Nephron (organoid): ENCODE measurements at regions not wholly inside any gene's neighbourhood (a gene's known extent, or its start where the extent isn't known, plus 50 kb on each side); places are given as distances from the start of the nearest gene placed in this dataset.

Source experiments
- H3K27ac Mint-ChIP-seq, 3 experiments: 2 replicates each; pipeline ENCODE4 v1.8.0; 2020; ENCODE audit warnings: mixed read lengths in 3 of 3, mild to moderate bottlenecking in 2 of 3, moderate library complexity in 1 of 3
- H3K27me3 Mint-ChIP-seq: 2 replicates; pipeline ENCODE4 v1.8.0; 2021; ENCODE audit warnings: low read depth, mild to moderate bottlenecking, moderate library complexity, mixed read lengths
- H3K36me3 Mint-ChIP-seq: 2 replicates; pipeline ENCODE4 v1.8.0; 2020; ENCODE audit warnings: low read depth, mixed read lengths
- H3K4me1 Mint-ChIP-seq: 2 replicates; pipeline ENCODE4 v1.8.0; 2020; ENCODE audit warnings: mixed read lengths
- H3K4me3 Mint-ChIP-seq, 3 experiments: 2 replicates each; pipeline ENCODE4 v1.8.0; 2020; ENCODE audit warnings: mild to moderate bottlenecking in 3 of 3, mixed read lengths in 3 of 3, moderate library complexity in 2 of 3
- H3K9me3 Mint-ChIP-seq: 2 replicates; pipeline ENCODE4 v1.8.0; 2020; ENCODE audit warnings: mixed read lengths
- TF ChIP-seq, protein P1 (sequence below), 3 experiments: fragments of 200-600 bp; sonication (generic); IDR thresholded peaks; one replicate each; pipeline ENCODE4 v1.5.0; 2021; ENCODE audit warnings: antibody characterized with exemption in 3 of 3; ENCODE audit not compliant: unreplicated experiment in 3 of 3

DNA sequence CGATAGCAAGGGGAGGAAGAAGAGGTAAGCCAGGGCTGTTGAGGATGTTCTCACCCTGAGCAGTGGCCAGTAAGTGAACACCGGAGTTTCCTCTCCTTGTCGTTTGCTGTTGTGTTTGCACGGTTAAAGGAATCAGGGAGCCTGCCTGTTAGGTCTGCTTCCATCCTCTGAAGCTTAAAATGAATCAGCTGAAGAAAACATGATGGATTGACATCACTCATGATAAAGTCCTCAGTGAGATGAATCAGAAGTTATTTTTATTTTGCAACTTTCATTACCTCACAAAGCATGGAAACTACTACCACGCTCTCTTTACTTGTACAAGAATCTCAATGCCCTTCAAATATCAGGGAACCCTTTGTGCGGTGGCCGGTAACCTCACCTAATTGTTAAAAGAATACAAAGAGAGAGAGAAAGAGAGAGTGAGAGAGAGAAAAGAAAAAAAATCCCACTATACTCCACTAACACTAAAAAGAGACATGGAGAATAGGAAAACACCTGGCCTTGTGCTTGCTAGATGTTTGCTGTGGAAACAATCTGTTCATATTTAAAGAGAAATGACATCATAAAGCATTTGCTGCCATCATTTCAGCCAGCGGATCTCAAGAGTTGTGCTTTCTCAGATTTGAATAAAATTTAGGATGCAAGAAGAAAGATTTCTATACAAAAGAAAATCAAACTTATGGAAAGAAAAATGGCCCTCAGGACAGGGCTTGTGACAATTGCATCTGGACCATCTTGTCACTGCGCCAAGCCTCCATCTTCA lies 441.6 kb upstream of the SALL1 start:
- no peaks in the 10 kb centered on the region for H3K36me3 Mint-ChIP-seq
- peak overlapping the region; percentile 17 to 65 (median 25) for H3K27ac Mint-ChIP-seq
- H3K4me3 Mint-ChIP-seq, result peak overlapping the region; percentile 43 to 68 (median 50)
- H3K27me3 Mint-ChIP-seq, result peaks cover 45% of the 10 kb centered on the region
- no peaks in the 10 kb centered on the region for H3K9me3 Mint-ChIP-seq
- peaks cover 12% of the 10 kb centered on the region for H3K4me1 Mint-ChIP-seq
- TF ChIP-seq, protein P1, sequence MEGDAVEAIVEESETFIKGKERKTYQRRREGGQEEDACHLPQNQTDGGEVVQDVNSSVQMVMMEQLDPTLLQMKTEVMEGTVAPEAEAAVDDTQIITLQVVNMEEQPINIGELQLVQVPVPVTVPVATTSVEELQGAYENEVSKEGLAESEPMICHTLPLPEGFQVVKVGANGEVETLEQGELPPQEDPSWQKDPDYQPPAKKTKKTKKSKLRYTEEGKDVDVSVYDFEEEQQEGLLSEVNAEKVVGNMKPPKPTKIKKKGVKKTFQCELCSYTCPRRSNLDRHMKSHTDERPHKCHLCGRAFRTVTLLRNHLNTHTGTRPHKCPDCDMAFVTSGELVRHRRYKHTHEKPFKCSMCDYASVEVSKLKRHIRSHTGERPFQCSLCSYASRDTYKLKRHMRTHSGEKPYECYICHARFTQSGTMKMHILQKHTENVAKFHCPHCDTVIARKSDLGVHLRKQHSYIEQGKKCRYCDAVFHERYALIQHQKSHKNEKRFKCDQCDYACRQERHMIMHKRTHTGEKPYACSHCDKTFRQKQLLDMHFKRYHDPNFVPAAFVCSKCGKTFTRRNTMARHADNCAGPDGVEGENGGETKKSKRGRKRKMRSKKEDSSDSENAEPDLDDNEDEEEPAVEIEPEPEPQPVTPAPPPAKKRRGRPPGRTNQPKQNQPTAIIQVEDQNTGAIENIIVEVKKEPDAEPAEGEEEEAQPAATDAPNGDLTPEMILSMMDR (IDR thresholded peaks at IDR 0.05; ENCODE audit: unreplicated experiment in 3 of 3), result no peak

DNA sequence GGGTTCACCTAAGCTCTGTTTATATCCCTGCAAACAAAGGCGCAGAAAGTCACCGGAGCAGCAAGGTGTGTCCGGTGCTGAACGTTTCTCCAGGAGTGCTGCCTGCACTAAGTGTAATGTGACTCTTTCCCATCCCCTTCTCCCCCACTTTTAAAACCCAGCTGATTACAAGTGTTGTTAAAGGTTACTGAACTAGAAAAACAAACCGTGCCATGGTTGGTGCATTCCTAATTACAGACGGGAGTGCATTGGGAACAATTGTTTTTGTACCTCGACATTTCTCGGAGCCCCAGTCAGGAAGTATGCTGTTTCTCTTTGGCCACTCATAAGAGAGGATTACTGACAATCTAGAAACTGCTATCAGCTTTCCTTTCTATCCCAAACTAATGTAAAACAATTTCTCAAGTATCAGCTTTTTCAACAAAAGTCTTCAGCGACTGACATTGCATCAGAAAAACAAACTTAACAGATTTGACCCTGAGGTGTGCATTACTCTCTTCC lies 441.0 kb upstream of the SALL1 start:
- TF ChIP-seq, protein P1 (IDR thresholded peaks at IDR 0.05; ENCODE audit: unreplicated experiment in 3 of 3), result no peak
- peak overlapping the region; percentile 17 to 65 (median 25) for H3K27ac Mint-ChIP-seq
- H3K4me3 Mint-ChIP-seq, result peak overlapping the region; percentile 61 to 68 (median 65)
- peaks cover 12% of the 10 kb centered on the region for H3K4me1 Mint-ChIP-seq
- H3K36me3 Mint-ChIP-seq, result no peaks in the 10 kb centered on the region
- H3K9me3 Mint-ChIP-seq, result no peaks in the 10 kb centered on the region
- H3K27me3 Mint-ChIP-seq, result peaks cover 45% of the 10 kb centered on the region

DNA sequence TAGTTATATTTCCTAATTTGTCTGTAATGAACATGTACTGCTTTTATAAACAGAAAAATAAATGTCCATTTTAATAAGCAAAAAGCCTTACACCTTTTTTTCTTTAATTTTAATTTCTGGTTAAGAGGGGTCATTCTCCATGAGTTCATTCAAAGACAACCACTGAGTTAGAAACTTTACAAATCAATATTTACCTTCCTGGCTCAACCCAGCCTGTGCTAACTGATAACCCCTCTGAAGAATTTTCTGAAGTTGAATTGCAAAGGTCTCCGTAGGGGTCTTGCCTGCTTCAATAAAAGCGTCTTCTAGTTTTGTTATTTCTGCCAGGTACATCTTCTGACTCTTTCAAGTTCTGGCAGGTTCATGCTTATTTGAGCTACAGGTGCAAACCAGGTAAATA lies 440.4 kb upstream of the SALL1 start:
- no peaks in the 10 kb centered on the region for H3K36me3 Mint-ChIP-seq
- TF ChIP-seq, protein P1 (IDR thresholded peaks at IDR 0.05; ENCODE audit: unreplicated experiment in 3 of 3), result no peak
- peak overlapping the region in 2 of 3 experiments; percentile 25 to 65 for H3K27ac Mint-ChIP-seq
- peaks cover 12% of the 10 kb centered on the region for H3K4me1 Mint-ChIP-seq
- peak overlapping the region in 2 of 3 experiments; percentile 61 to 68 for H3K4me3 Mint-ChIP-seq
- no peaks in the 10 kb centered on the region for H3K9me3 Mint-ChIP-seq
- H3K27me3 Mint-ChIP-seq, result peaks cover 48% of the 10 kb centered on the region

DNA sequence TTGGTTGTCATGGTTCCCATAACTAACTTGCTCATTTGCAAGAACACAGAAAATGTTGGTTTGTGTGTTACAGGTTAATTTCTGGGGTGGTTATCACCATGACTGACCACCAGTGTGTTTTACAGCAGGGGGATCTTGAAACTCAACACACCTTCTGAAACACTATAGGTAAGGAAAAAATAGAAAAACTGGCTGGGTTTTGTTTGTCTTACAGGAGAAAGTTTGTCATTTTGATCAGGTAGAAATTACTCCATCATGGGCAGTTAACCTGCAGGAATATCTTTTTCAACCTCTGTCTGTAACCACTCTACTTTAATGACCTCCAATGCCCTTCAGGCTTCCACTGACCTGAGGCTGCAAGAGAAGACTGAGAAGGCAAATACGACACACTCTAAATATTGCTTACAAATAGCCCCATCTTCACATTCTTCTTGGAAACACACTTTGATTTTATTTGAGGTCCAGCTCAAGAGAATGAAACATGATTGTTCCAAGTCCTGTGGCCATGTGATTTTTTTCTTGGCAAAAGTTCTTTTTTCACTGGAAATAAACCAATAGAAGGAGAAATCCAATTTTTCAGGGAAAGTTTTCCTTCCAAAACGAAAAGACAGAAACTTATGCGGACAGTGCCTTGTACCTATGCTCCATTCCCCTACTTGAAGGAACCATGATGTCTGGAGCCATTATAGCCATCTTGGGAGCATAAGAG lies 428.7 kb upstream of the SALL1 start:
- Mint-ChIP-seq H3K36me3 (no peaks in the 10 kb centered on the region), H3K4me1 (no peaks in the 10 kb centered on the region), H3K27ac (no peak overlapping the region), H3K9me3 (peaks cover 5% of the 10 kb centered on the region), H3K4me3 (no peak overlapping the region), H3K27me3 (peaks cover 55% of the 10 kb centered on the region)
- TF ChIP-seq, protein P1 (IDR thresholded peaks at IDR 0.05; ENCODE audit: unreplicated experiment in 3 of 3), result no peak

DNA sequence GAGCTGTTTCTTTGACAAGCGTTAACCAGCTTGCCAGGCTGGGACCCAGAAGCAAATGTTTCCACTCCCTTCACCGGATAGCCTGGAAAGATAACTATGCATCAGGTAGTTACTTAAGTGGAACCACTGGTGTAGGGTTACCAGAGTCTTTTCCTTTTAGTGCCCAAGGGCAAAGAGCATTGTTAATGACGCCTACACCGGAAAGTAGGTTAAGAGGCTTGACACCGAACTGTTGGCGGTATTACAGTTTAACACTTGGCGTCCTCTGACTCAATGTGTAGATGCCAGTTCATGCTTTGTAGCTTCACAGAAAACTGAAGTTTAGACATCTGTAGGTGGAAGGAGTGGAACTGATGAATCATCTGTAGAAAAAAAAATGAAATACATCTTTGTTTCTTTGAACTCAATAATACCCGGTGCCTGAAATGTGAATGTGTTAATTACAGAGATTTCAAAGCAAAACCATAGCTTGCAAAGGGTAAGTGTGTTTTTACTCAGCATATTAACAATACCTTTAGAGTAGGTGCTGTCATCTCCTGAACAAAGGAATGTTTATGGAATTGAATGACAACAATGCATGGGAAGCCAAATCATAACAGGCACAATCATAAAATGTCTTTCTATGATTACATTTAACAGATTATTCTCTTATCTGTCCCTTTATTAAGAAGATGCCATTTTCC lies 426.7 kb upstream of the SALL1 start:
- TF ChIP-seq, protein P1 (IDR thresholded peaks at IDR 0.05; ENCODE audit: unreplicated experiment in 3 of 3), result no peak
- Mint-ChIP-seq H3K27ac (no peak overlapping the region), H3K4me1 (no peaks in the 10 kb centered on the region), H3K9me3 (peaks cover 3% of the 10 kb centered on the region), H3K4me3 (no peak overlapping the region), H3K36me3 (no peaks in the 10 kb centered on the region), H3K27me3 (peaks cover 60% of the 10 kb centered on the region)
